GM23248 (cell line): ENCODE measurements at regions not wholly inside any gene's neighbourhood (a gene's known extent, or its start where the extent isn't known, plus 50 kb on each side); places are given as distances from the start of the nearest gene placed in this dataset.

Source experiments
- EZH2 ChIP-seq: fragments of 200-600 bp; sonication (generic); IDR thresholded peaks from 2 replicates; pipeline ENCODE4 v1.6.1; 2018; ENCODE audit warnings: antibody characterized with exemption, mild to moderate bottlenecking; ENCODE audit not compliant: insufficient read depth, poor library complexity, severe bottlenecking
- EZH2phosphoT487 ChIP-seq: fragments of 200-600 bp; sonication (generic); IDR thresholded peaks from 2 replicates; pipeline ENCODE4 v1.6.1; 2018; ENCODE audit warnings: antibody characterized with exemption, moderate library complexity, mild to moderate bottlenecking, low read depth; ENCODE audit not compliant: insufficient read depth

DNA sequence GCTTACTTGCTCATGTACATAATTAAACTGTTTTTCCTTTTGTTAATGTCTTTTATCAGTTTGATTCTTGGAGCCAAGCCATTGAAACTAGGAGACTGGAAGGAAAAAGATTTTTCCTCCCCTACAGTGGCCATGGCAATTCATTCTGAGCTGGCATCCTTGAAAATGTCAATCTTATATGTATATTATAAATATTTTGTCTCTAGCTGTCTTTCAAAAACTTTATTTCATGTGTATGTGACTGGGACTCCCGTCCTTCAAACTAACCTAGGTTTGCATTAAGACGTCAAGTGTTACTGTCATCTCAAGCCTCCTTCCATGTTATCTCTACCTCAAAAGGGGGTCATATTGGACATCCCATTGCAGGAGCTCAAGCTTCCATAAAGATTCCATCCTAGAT lies 280.4 kb downstream of the HRH4 start:
- no peak for TF ChIP-seq EZH2phosphoT487
- no peak for TF ChIP-seq EZH2
